ENCODE measurements at regions not wholly inside any gene's neighbourhood (a gene's known extent, or its start where the extent isn't known, plus 50 kb on each side); places are given as distances from the start of the nearest gene placed in this dataset.

DNA sequence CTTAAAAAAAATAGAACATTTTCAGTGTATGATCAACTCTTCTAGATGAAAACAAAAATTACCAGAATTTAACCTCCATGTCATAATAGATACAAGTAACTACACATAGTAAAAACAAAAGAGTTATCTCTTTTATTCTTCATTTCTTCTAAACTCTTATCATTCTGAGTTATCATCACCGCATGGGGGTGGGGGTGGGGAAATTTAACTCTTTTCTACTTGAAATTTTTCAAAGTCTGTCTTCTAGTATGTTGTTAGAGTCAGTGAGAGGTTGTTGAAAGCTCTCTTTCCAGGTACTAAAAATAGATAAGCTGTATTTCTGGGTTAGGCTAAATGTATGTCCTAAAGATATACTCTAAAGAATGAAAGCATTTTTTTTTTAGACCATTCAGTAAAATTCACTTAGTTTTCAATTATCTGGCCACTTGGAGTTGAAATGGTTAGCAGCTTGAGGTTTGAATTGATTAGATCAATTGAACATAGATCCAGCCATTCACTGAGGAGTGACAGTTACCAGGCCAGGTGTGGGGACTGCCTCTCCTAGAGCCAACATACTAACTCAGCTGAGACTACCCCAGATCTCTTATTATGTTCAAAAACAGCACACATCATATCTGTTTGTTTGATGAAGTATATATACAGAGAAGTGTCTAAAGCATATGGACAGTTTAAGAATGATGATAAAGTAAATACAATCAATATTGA lies 220.7 kb downstream of the IKZF2 start:
- Histone ChIP-seq H3K4me3 (no peak overlapping the region), H3K4me1 (no peaks in the 10 kb centered on the region), H3K9me3 (no peaks in the 10 kb centered on the region), H3K27me3 (no peaks in the 10 kb centered on the region), H3K27ac (no peak overlapping the region), H3K36me3 (ENCODE audit: low read depth, missing control alignments) (no peaks in the 10 kb centered on the region)
- no peak for DNase-seq
- intact Hi-C loops (cut with DNase I; ENCODE audit: low total_unique reads): no loop called here
- WGBS, 2 donors: 59 to 70% methylated on average over 1 of the region's 1 CpG
- TF ChIP-seq POLR2A (IDR thresholded peaks at IDR 0.05): no peak
- TF ChIP-seq, protein P1, sequence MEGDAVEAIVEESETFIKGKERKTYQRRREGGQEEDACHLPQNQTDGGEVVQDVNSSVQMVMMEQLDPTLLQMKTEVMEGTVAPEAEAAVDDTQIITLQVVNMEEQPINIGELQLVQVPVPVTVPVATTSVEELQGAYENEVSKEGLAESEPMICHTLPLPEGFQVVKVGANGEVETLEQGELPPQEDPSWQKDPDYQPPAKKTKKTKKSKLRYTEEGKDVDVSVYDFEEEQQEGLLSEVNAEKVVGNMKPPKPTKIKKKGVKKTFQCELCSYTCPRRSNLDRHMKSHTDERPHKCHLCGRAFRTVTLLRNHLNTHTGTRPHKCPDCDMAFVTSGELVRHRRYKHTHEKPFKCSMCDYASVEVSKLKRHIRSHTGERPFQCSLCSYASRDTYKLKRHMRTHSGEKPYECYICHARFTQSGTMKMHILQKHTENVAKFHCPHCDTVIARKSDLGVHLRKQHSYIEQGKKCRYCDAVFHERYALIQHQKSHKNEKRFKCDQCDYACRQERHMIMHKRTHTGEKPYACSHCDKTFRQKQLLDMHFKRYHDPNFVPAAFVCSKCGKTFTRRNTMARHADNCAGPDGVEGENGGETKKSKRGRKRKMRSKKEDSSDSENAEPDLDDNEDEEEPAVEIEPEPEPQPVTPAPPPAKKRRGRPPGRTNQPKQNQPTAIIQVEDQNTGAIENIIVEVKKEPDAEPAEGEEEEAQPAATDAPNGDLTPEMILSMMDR (IDR thresholded peaks at IDR 0.05): no peak

DNA sequence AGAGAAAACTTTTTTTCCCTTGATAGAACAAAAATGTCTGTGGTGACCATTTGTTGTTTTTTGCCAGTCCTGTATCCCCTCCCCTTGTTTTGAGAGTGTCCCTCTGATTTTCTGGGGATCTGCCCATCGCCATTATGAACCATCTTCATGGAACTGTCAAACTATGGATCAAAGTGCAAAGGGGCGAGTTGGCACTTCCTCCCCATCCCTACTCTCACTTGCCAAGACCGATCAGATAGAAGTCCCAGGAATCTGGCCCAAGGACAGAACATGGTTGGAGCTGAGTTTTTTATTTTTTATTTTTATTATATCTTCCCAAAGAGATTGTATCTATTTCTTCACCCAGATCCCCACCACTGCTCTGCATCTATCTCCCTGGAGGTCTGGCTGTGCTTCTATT lies 221.4 kb downstream of the IKZF2 start:
- intact Hi-C loops (cut with DNase I; ENCODE audit: low total_unique reads): no loop called here
- Histone ChIP-seq H3K36me3 (ENCODE audit: low read depth, missing control alignments) (no peaks in the 10 kb centered on the region), H3K27me3 (no peaks in the 10 kb centered on the region), H3K4me1 (no peaks in the 10 kb centered on the region), H3K9me3 (no peaks in the 10 kb centered on the region), H3K4me3 (no peak overlapping the region), H3K27ac (no peak overlapping the region)
- TF ChIP-seq POLR2A (IDR thresholded peaks at IDR 0.05): no peak
- TF ChIP-seq, protein P1 (IDR thresholded peaks at IDR 0.05): no peak
- DNase-seq: no peak
- 71 to 80% methylated on average over 3 of the region's 3 CpGs for whole genome bisulfite sequencing, 2 donors

DNA sequence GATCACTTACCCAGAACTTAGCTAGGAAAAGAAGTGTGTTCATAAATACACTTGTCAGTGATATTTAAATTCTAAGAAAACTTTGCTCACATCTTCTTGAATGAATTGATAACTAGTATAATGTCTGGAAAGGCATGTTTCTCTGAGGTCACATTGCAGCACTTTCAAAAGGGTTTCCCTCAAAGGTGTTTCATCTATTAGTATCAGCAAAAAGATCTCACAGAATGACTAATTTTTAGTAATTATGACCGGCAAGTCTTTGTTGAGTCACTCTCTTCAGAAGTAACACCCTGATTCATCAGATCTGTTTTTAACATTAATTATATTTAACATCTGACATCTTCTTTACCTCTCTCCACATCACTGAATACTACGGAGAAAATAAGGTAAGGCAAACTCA lies 222.3 kb downstream of the IKZF2 start:
- no peak for DNase-seq
- H3K4me1 ChIP-seq: no peaks in the 10 kb centered on the region
- TF ChIP-seq, protein P1 (IDR thresholded peaks at IDR 0.05): no peak
- no peak for TF ChIP-seq POLR2A (IDR thresholded peaks at IDR 0.05)
- 86 to 88% methylated on average over 2 of the region's 2 CpGs for WGBS, 2 donors
- H3K36me3 ChIP-seq (ENCODE audit: low read depth, missing control alignments): no peaks in the 10 kb centered on the region
- intact Hi-C loops (cut with DNase I; ENCODE audit: low total_unique reads): no loop called here
- no peak overlapping the region for H3K27ac ChIP-seq
- H3K4me3 ChIP-seq: no peak overlapping the region
- no peaks in the 10 kb centered on the region for H3K9me3 ChIP-seq
- no peaks in the 10 kb centered on the region for H3K27me3 ChIP-seq

DNA sequence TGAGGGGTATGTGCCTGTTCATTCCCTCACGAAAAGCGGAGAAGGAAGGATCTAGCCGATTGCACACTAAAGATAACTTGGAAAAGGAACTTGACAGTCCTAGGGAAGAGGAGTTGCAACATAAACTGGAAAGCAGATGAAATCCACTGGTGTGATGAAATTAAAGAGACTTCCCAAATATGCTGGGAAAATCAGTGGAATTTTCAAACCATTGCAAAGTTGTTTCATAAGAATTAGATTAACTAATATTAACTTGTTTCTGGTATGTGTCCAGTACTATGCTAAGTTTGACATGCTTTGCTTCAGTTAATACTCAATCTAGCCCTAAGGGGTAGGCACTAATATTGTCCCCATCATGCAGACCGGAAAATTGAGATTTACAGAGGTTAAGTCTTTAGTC lies 222.7 kb downstream of the IKZF2 start:
- no peak overlapping the region for H3K4me3 ChIP-seq
- no peaks in the 10 kb centered on the region for H3K4me1 ChIP-seq
- TF ChIP-seq POLR2A (IDR thresholded peaks at IDR 0.05): no peak
- TF ChIP-seq, protein P1 (IDR thresholded peaks at IDR 0.05): no peak
- H3K36me3 ChIP-seq (ENCODE audit: low read depth, missing control alignments): no peaks in the 10 kb centered on the region
- no peak overlapping the region for H3K27ac ChIP-seq
- intact Hi-C loops (cut with DNase I; ENCODE audit: low total_unique reads): no loop called here
- H3K27me3 ChIP-seq: no peaks in the 10 kb centered on the region
- WGBS, 2 donors: 71 to 89% methylated on average over 4 of the region's 4 CpGs
- DNase-seq: no peak
- H3K9me3 ChIP-seq: no peaks in the 10 kb centered on the region

DNA sequence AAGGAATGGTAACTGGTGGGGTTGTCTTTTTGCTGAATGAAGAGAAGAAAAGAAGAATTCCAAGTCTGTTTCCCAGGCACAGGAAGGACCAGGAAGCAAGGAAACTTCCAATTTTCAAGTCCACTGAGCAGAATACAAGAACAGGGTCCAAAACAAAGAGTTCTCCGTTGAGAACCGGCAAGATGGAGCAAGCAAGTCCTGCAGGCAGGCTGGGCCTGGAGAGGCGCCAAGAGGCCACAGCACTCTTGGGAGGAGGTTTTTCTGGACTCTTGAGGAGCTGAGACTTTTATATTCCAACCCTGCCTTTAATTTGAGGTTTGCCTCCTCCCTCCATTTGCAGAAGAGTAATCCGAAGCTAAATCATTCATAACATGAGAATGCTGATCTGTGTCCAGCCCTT lies 224.5 kb downstream of the IKZF2 start:
- no peak for TF ChIP-seq POLR2A (IDR thresholded peaks at IDR 0.05)
- TF ChIP-seq, protein P1 (IDR thresholded peaks at IDR 0.05): no peak
- H3K27me3 ChIP-seq: no peaks in the 10 kb centered on the region
- no peak overlapping the region for H3K4me3 ChIP-seq
- H3K36me3 ChIP-seq (ENCODE audit: low read depth, missing control alignments): no peaks in the 10 kb centered on the region
- 66 to 70% methylated on average over 4 of the region's 4 CpGs for WGBS, 2 donors
- no peak overlapping the region for H3K27ac ChIP-seq
- peak; percentile 17 for DNase-seq
- intact Hi-C loops (cut with DNase I; ENCODE audit: low total_unique reads): no loop called here
- H3K9me3 ChIP-seq: no peaks in the 10 kb centered on the region
- H3K4me1 ChIP-seq: no peaks in the 10 kb centered on the region
